PC-3 (cell line): ENCODE measurements at regions not wholly inside any gene's neighbourhood (a gene's known extent, or its start where the extent isn't known, plus 50 kb on each side); places are given as distances from the start of the nearest gene placed in this dataset.

Experiments used
- ATAC-seq: fragments of 200-7000 bp; cut with Tn5 transposase; 2 replicates; pipeline ENCODE4 v1.9.1; 2020; ENCODE audit warnings: mild to moderate bottlenecking, moderate library complexity
- BruUV-seq: library from RNA; stranded (reverse); fragments of 400-500 nt; replicated peaks from 2 replicates; lab custom pipeline; 2021; lab: Mats Ljungman, UMichigan
- CTCF ChIA-PET: fragments of 300-600 bp; sonication (Branson Sonifier 250); formaldehyde crosslinking; loops from one replicate; lab custom pipeline; 2022; ENCODE audit warnings: antibody characterized with exemption; lab: Charles Lee
- POLR2A ChIA-PET: fragments of 300-600 bp; sonication (Branson Sonifier 250); formaldehyde crosslinking; loops from one replicate; lab custom pipeline; 2022; ENCODE audit warnings: antibody characterized with exemption; ENCODE audit not compliant: unreplicated experiment; lab: Charles Lee
- DNase-seq: peaks from one replicate; pipeline ENCODE4 v3.0.0-alpha.2; 2015
- H2AFZ ChIP-seq: fragments of 300-600 bp; sonication (generic); 2 replicates; pipeline ENCODE4 v1.6.0; 2016; ENCODE audit warnings: antibody characterized with exemption, low read length
- H3F3A ChIP-seq: fragments of 300-600 bp; sonication (generic); one replicate; pipeline ENCODE4 v1.6.0; 2017; ENCODE audit warnings: antibody characterized with exemption, low read length, control low read depth, mild to moderate bottlenecking; ENCODE audit not compliant: unreplicated experiment
- H3K27ac ChIP-seq: fragments of 300-600 bp; sonication (generic); 2 replicates; pipeline ENCODE4 v1.5.1; 2016; ENCODE audit warnings: mild to moderate bottlenecking, low read length
- H3K27me3 ChIP-seq: fragments of 300-600 bp; sonication (generic); 2 replicates; pipeline ENCODE4 v1.6.1; 2016; ENCODE audit warnings: low read length, mixed read lengths
- H3K36me3 ChIP-seq: fragments of 300-600 bp; sonication (generic); 2 replicates; pipeline ENCODE4 v1.6.1; 2016; ENCODE audit warnings: low read depth, mixed run types, low read length, mixed read lengths
- H3K4me1 ChIP-seq: fragments of 300-600 bp; sonication (generic); 2 replicates; pipeline ENCODE4 v1.5.1; 2016; ENCODE audit warnings: low read length; ENCODE audit not compliant: insufficient read depth
- H3K4me2 ChIP-seq: fragments of 300-600 bp; sonication (generic); 2 replicates; pipeline ENCODE4 v1.6.0; 2016; ENCODE audit warnings: low read length
- H3K4me3 ChIP-seq: fragments of 300-600 bp; sonication (generic); 2 replicates; pipeline ENCODE4 v1.5.1; 2016; ENCODE audit warnings: mild to moderate bottlenecking, low read length, mixed read lengths
- H3K79me2 ChIP-seq: fragments of 300-600 bp; sonication (generic); 2 replicates; pipeline ENCODE4 v1.6.1; 2017; ENCODE audit warnings: low read length, mixed read lengths
- H3K9ac ChIP-seq: fragments of 300-600 bp; sonication (generic); 2 replicates; pipeline ENCODE4 v1.6.0; 2016; ENCODE audit warnings: mild to moderate bottlenecking, low read length
- H3K9me2 ChIP-seq: fragments of 300-600 bp; sonication (generic); replicated peaks from 2 replicates; pipeline ENCODE4 v1.6.1; 2016; ENCODE audit warnings: mixed run types, low read length, mixed read lengths
- H3K9me3 ChIP-seq: fragments of 300-600 bp; sonication (generic); 2 replicates; pipeline ENCODE4 v1.6.1; 2016; ENCODE audit warnings: low read length, mixed read lengths
- H4K20me1 ChIP-seq: fragments of 300-600 bp; sonication (generic); 2 replicates; pipeline ENCODE4 v1.6.1; 2016; ENCODE audit warnings: low read length, mixed read lengths
- CTCF ChIP-seq: fragments of 300-600 bp; sonication (generic); conservative IDR thresholded peaks from 2 replicates; pipeline ENCODE4 v1.5.1; 2017; ENCODE audit warnings: antibody characterized with exemption, low read depth, mild to moderate bottlenecking, low read length
- EZH2 ChIP-seq: fragments of 300-600 bp; sonication (generic); IDR thresholded peaks from one replicate; pipeline ENCODE4 v1.6.1; 2017; ENCODE audit warnings: antibody characterized with exemption, mild to moderate bottlenecking, low read length; ENCODE audit not compliant: unreplicated experiment
- EZH2phosphoT487 ChIP-seq: fragments of 300-600 bp; sonication (generic); IDR thresholded peaks from 2 replicates; pipeline ENCODE4 v1.6.1; 2018; ENCODE audit warnings: mild to moderate bottlenecking, antibody characterized with exemption, low read length, borderline replicate concordance
- intact Hi-C: fragments of 100-400 bp; cut with micrococcal nuclease; formaldehyde crosslinking; loops from 2 replicates; pipeline ENCODE4 v1.9.0; 2023

DNA sequence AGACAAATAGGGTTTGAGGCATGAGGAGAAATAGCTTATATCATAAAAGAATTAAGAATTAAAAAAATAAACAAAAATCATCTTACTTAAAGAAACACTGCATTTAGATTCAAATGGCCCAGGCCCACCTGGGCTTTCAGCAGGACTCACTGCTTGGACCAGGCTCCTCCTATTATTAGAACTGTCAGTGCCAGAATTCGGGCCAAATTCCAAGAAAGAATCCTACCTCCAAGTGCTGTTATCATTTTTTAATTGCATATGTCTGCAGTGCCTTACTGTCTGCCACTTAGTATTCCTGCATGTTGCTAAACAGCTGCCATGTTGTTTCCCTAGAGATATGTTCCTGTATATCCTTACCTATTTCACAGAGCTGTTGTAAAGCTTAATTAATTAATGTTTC lies 112.0 kb downstream of the BARHL2 start:
- TF ChIP-seq CTCF (no peak), EZH2phosphoT487 (no peak), EZH2 (no peak)
- ATAC-seq = no peak
- no peaks in the 10 kb centered on the region for H3K9me3 ChIP-seq
- H3K9ac ChIP-seq = no peak overlapping the region
- H3K9me2 ChIP-seq = no peaks in the 10 kb centered on the region
- peaks cover 10% of the 10 kb centered on the region for H3K27me3 ChIP-seq
- no peak overlapping the region for H3K4me3 ChIP-seq
- H3K4me2 ChIP-seq = no peak overlapping the region
- DNase-seq = no peak
- no peaks in the 10 kb centered on the region for H3K36me3 ChIP-seq
- no peaks in the 10 kb centered on the region for H3K4me1 ChIP-seq
- H4K20me1 ChIP-seq = no peaks in the 10 kb centered on the region
- intact Hi-C loops = no loop called here
- H3F3A ChIP-seq = no peaks in the 10 kb centered on the region
- no peak overlapping the region for H2AFZ ChIP-seq
- no TSS peak for BruUV-seq
- ChIA-PET POLR2A (no interaction called here), CTCF (no interaction called here)
- H3K79me2 ChIP-seq = no peaks in the 10 kb centered on the region
- H3K27ac ChIP-seq = no peak overlapping the region

DNA sequence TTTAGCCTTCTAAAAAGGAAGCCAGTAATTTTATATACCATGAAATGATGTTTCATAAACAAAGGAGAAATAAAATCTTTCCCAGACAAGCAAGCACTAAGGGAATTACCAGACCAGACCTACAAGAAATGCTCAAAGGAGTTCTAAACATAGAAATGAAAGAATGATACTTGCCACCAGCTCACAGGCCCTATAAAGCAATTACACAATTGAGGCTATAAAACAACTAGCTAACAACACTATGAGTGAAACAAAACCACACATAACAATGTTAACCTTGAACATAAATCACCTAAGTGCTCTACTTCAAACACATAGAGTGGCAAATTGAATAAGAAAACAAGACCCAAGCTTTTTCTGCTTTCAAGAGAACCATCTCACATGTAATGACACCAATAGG lies 123.8 kb downstream of the BARHL2 start:
- BruUV-seq = no TSS peak
- H3K4me2 ChIP-seq = no peak overlapping the region
- no peaks in the 10 kb centered on the region for H4K20me1 ChIP-seq
- POLR2A ChIA-PET = no interaction called here
- H3K27ac ChIP-seq = no peak overlapping the region
- no peaks in the 10 kb centered on the region for H3K36me3 ChIP-seq
- no peaks in the 10 kb centered on the region for H3K4me1 ChIP-seq
- H3K9me3 ChIP-seq = 0 out of 2 replicates have a peak, but pooled peaks cover 8% of the 10 kb centered on the region
- no peak overlapping the region for H3K9ac ChIP-seq
- no peak overlapping the region for H2AFZ ChIP-seq
- intact Hi-C loops = no loop called here
- no peak overlapping the region for H3K4me3 ChIP-seq
- TF ChIP-seq EZH2 (no peak), CTCF (no peak), EZH2phosphoT487 (no peak)
- no peak for ATAC-seq
- CTCF ChIA-PET = no interaction called here
- no peaks in the 10 kb centered on the region for H3K79me2 ChIP-seq
- no peaks in the 10 kb centered on the region for H3F3A ChIP-seq
- H3K27me3 ChIP-seq = peaks cover 14% of the 10 kb centered on the region
- no peaks in the 10 kb centered on the region for H3K9me2 ChIP-seq
- DNase-seq = no peak

DNA sequence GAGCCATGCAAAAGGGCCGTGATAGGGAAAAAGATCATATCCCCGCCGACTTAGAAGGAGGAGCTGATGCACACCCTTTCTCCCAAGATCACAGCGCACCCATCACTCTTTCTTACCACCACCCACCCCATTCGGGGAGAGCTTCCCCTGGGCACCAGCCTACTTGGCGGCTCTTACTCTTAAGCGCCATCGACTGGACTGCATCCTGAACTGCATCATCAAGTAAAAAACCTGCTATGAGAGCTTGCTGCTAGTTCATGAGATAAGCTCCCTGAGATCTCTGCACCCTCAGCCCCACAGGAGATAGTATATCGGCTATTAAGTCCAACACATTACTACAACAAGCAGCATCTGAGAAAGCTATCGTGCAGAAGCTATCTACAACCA lies 125.1 kb downstream of the BARHL2 start:
- Histone ChIP-seq H3K9me2 (no peaks in the 10 kb centered on the region), H3K4me3 (no peak overlapping the region), H3K9ac (no peak overlapping the region), H2AFZ (no peak overlapping the region), H3K27me3 (peaks cover 18% of the 10 kb centered on the region), H3K9me3 (0 out of 2 replicates have a peak, but pooled peaks cover 2% of the 10 kb centered on the region), H3K36me3 (no peaks in the 10 kb centered on the region), H3K4me1 (no peaks in the 10 kb centered on the region), H3K4me2 (no peak overlapping the region), H3K79me2 (no peaks in the 10 kb centered on the region), H3F3A (no peaks in the 10 kb centered on the region), H3K27ac (no peak overlapping the region), H4K20me1 (no peaks in the 10 kb centered on the region)
- TF ChIP-seq EZH2 (no peak), CTCF (no peak), EZH2phosphoT487 (no peak)
- intact Hi-C loops = no loop called here
- ChIA-PET POLR2A (no interaction called here), CTCF (interaction anchor here (0.9 kb wide), 1 partner anchor 13 kb away, joined by 3 read pairs; no protein-coding TSS in a partner anchor)
- ATAC-seq (no peak), DNase-seq (no peak)
- no TSS peak for BruUV-seq
